ENCODE measurements at regions not wholly inside any gene's neighbourhood (a gene's known extent, or its start where the extent isn't known, plus 50 kb on each side); places are given as distances from the start of the nearest gene placed in this dataset.

DNA sequence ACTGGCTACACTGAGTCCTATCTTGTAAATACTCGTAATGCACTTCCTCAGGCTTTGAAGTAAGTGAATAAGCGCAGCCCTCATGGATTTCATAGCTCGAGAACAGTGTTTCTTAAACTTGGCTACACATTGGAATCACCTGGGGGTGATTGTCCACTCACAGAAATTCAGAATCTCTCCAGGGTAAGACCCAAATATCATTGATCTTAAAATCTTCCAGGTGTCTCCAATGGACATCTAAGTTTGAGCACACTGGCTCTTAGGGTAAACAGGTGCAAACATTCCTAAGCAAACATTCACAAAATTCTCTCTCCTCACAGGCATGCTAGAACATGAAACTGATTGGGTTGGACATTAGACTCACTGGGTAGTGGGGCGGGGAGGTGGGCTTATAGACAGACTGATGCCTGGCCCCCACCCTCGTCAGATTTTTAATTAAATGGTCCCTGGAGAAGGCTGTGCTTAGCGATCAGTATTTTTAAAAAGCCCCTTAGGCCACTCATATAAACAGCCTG, 279.7 kb upstream of the TBL1XR1 start:
- TF ChIP-seq, protein P1, sequence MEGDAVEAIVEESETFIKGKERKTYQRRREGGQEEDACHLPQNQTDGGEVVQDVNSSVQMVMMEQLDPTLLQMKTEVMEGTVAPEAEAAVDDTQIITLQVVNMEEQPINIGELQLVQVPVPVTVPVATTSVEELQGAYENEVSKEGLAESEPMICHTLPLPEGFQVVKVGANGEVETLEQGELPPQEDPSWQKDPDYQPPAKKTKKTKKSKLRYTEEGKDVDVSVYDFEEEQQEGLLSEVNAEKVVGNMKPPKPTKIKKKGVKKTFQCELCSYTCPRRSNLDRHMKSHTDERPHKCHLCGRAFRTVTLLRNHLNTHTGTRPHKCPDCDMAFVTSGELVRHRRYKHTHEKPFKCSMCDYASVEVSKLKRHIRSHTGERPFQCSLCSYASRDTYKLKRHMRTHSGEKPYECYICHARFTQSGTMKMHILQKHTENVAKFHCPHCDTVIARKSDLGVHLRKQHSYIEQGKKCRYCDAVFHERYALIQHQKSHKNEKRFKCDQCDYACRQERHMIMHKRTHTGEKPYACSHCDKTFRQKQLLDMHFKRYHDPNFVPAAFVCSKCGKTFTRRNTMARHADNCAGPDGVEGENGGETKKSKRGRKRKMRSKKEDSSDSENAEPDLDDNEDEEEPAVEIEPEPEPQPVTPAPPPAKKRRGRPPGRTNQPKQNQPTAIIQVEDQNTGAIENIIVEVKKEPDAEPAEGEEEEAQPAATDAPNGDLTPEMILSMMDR (IDR thresholded peaks at IDR 0.05 in 4 of 5, conservative IDR thresholded peaks at IDR 0.05 in 1 of 5) = no peak
- TF ChIP-seq POLR2A (IDR thresholded peaks at IDR 0.05) = no peak
